ENCODE measurements at regions not wholly inside any gene's neighbourhood (a gene's known extent, or its start where the extent isn't known, plus 50 kb on each side); places are given as distances from the start of the nearest gene placed in this dataset.

DNA sequence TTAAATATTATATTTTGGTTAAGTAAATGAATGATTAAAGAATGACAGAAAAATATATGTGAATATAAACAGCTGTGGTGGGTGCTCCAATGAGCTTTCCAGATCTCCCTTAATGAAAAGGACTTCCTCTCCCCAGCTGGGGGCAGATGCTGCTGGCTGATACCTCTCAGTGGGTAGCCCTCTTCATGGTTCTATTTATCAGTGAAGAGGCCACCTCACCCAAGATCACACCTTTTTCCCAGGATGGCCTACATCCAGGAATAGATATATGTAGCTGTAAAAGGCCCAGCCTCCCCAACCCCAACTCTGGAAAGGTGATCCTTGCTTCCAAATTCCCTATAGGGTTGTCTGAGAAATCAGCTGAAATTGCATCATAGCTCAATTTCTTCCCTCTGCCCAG, 135.2 kb upstream of the ACVR2A start:
- no peak for DNase-seq

DNA sequence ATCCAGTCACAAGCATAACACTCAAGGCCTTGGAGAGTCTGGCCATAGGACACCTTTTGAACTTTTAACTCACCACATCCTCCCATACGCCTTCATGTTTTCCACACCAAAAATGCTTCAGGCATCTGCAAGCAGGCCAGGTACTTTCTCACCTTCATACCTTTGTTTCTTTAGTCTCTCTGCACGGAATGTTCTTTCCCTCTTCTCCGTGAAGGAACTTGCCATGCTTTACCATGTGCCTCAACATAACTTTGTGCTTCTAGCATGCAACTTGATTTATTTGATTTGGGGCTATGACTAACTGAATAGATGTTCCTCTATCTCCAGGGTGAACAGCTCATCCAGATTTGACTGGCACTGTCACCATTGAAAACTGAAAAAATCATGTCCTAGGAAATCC, 141.7 kb upstream of the ACVR2A start:
- DNase-seq, result no peak

- DNase-seq, result no peak
Measured at GRCh38 chr2:147698166-147698565, 146.7 kb upstream of the ACVR2A start.

GRCh38 chr2:147696426-147696825, 148.4 kb upstream of the ACVR2A start:
- no peak for DNase-seq

DNA sequence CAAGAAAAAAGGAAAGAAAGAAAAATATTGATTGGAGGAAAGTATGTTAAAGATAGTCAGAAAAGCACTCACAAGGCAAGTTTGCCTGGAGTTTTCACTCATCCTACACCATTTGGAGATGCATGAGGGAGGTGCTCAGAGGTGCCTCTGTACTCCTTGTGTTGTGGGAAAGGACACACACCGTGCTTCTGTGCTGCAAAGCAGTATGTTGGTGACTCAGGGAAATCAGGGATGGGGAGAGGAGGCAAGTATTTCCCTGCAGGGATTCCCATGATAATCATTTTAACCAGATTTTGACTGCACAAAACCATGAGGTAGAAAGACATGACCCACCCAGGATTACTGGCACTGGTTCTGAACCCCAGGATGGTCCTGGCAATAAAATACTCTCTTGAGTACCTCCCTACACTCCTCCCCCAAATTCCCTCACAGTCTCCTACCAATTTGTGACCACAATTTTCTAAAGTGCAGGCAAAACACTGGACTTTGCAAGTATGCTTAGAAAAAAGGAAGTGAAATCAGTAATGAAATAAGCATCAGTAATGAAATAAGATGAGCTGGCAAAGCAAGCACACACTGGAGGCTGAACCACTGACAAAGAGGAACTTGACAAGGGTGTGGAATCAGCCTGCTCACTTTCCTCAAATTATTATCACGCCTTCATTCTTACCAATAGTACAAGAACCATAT, 155.5 kb upstream of the ACVR2A start:
- DNase-seq, result no peak

DNA sequence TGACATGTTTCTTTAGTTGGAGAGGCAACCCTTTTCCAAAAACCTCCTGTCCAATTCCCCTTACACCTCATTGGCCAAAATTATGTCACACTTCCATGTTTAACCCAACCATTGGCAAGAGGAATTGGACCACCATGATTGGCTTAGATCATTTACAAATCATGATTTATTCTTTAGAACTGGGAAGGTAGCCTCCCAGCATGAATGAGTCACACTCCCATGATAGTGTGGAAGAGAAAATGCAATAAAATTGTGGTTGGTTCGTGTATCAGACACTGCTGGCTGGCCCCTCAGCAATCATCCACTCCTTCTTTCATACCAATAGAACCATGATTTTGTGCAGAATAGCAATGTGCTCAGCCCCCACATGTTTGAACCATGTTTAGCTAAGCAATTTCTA, 156.6 kb upstream of the ACVR2A start:
- DNase-seq, result no peak

- DNase-seq, result no peak
Measured at GRCh38 chr2:147686365-147686764, 158.5 kb upstream of the ACVR2A start.

GRCh38 chr2:147684903-147685302, 159.9 kb upstream of the ACVR2A start:
- no peak for DNase-seq

DNA sequence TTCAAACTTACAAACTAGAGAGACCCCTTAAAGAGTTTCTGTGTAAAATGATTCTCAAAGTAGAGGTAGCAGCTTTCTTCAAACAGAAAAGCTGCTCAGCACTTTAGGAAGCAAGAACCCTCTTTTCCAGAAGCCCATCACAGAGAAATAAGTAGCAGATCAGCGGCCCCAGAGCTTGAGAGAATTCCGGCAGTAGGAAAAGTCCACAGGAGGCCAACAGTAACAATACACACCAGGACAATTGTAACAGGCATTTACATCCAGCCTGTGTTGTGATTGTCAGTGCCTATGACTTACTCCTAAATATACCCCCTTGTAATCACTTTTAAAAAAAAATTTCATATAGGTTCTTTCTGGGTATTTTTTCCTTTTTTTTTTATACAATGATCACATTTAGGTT, 161.4 kb upstream of the ACVR2A start:
- no peak for DNase-seq

DNA sequence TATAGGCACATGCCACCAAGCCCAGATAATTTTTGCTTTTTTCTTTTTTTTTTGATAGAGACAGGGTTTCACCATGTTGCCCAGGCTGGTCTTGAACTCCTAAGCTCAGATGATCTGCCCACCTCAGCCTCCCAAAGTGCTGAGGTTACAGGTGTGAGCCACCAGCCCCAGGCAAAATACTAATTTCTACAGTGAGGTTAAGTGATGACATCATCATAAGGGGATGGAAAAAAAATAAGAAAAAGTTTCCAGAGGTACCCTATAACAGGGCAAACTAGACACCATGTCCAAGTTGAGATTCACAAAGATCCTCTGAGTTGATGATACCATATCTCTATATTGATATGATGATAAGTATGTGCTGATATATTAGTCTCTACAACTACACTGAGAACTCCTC, 163.7 kb upstream of the ACVR2A start:
- no peak for DNase-seq

DNA sequence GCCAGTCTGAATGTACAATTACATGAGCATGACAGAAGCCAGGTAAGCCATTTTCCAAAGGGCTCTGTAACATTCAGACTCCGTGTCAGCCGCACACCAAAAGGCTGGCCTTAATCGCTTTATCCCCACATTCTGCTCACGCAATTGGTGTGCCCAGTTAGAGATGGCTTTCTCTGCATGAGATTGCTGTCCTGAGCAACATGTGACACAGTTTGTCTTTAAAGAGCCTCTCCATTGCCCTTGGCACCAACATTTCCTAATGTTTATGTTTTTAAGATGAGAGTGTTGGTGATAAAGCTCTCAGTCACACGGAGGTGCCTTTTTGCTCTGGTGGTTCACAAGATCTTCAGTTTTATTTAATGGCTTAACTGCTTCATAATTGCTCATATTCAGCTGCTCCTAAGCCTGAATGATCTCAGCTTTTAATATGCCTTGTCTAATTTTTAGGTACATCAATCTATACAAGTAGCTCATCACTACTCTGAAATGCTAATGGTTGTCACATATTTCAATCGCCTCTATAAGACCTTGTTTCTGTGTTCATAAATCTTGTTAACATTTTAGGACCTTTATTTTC, 164.8 kb upstream of the ACVR2A start:
- DNase-seq, result no peak

DNA sequence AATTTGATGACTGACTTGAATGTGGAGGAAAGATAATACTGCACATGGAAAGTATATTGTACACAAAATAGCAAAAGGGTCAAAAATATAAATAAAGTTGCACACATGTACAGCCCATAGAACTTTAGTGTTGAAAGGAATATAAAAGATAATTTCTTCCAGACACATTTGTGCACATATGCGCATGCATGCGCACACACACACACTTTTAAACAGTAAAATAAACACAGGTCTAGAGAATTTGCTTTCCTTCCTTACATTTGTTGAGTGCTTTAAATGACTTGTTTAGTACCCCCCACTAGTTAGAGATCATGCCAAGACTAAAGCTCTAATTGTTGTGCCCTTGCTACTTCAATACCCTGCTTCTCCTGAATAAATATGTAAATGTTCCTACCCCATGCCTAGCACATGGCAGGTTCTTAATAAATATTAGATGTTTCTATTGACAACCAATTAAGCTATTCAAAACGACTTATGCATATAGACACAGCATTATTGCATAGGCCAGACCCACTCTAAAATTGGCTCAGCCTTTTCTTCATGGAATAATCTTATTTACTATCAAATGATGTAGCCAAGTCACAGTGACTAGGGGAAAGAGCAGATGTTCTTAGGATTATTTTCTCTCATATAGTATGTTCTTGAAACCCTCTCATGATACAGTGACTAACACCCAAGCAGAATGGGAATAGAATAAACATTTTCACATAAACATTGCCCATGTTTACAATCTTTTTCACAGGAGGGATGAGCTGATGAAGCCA, 165.5 kb upstream of the ACVR2A start:
- DNase-seq, result no peak

DNA sequence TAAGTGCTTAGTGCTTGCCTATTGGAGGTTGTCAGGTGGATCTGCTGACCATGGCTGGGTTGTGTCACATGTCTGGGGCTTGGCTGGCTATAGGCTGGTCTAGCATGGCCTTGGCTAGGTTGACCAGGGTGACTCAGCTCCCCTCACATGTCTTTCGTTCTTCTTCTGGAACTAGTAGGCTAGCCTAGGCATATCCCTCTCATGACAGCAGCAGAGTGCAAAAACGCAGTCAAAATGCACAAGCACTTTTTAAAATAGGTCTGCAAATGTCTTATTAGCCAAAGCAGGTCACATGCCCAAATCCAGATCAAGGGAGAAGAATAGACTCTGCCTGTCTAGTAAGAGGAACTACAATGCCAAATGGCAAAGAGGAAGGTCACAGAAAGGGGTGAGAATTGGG, 179.7 kb upstream of the ACVR2A start:
- no peak for DNase-seq

DNA sequence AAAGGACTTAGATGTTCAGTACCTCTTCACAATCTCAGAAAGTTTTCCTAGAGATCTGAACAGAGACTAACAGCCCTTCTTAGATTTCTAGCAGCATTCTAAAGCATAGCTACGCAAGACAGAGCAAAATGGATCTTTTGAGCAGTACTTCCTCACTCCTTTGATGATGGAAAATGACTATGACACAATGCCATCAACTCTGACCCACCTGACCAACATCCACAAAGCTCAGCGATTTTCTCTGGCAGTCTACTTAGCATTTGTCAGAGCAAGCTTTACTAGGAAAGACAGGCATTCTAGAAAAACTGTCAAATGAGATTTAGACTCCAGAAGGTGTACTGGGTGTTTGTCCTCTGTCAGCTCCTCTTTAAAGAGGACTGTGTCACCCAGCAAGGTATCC, 180.9 kb upstream of the ACVR2A start:
- DNase-seq, result no peak

DNA sequence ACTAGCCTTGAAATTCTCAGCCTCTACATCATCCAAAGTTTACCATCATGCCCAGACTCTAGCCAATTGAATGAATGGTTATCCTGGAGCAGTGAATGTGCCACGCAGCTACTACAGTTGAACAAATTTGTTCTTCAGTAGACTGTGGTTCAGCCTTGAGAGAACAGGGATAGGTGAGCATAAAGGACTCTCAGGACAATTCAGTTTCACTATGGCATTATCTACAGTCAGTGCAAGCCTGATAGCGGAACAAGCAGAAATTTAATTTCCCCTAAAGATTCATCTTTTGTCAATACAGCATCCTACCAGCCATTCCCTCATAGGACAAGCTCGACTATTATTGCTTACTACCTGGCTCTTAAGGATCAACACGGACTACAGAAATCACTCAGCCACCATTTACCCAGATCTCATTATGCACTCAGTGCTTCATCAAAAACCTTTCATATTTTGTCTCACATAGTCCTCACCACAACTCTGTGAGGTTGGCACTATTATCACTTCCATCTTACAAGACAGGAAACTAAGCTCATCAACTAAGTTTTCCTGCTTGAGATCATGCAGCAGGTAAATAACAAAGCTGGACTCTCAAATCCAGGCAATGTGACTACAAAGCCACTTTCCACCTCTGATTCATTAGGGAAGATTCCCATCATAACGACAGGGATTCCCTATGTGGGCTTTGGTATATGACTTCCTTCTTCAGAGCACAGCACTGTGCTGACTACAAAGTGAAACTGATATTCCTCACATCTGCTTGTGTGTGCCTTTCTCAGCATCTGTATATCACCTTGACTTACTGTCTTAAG, 181.5 kb upstream of the ACVR2A start:
- DNase-seq, result no peak

- DNase-seq, result no peak
Measured at GRCh38 chr2:147662221-147662620, 182.6 kb upstream of the ACVR2A start.

DNA sequence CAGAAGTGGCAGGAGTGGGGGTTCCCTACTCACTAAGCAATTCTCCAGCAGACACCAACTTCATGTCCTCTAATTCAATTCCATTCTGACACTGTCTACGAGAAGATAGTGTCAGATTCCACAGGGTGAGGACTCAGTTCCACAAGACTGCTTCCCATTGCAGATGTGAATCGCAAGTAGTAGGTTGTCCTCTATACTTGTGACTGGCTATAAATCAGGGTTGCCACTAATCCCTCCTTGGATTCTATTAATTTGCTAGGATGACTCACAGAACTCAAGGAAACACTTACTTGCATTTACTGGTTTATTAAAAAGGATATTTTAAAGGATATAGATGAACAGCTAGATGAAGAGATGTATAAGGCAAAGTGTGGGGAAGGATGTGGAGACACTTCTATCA, 184.1 kb upstream of the ACVR2A start:
- no peak for DNase-seq

DNA sequence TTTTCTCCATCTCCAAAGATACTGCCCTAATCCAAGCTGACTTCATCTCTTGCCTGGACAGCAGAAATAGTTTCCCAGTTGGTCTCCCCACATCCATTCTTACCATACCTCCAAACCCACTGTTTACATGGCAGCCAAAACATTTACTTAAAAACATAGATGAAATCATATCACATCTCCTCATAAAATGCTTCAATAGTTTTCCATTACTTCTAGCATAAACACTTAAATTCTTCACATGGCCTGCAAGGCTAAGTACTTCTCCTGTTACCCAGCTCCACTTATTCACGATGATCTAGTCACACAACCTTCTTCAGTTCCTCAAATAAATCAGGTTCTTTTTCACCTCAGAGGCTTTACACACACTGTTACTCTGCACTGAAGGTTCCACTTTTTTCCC, 185.8 kb upstream of the ACVR2A start:
- DNase-seq, result no peak

- no peak for DNase-seq
Measured at GRCh38 chr2:147657086-147658000, 187.5 kb upstream of the ACVR2A start.

- DNase-seq, result no peak
Measured at GRCh38 chr2:147649998-147650397, 194.8 kb upstream of the ACVR2A start.

- DNase-seq, result no peak
Measured at GRCh38 chr2:147649286-147649685, 195.5 kb upstream of the ACVR2A start.

DNA sequence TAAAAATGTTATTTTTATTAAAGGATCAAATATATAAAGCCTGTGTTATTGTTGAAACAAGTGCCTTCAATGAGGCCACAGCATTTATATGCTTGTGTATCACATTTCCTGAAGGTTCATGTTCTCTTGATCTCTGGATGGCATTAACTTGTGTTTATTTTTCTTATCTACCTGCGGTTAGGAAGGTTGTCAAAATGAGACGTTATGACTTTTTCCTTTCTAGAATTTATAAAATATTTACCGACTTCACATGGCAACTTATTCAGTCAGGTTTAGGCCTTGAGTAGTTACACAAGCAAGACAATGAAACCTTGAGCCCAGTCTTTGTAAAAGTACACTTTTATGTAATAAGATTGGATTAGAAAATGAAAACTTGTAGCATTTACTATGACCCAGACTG, 196.4 kb upstream of the ACVR2A start:
- no peak for DNase-seq

All from NCI-H187 treated with DMSO at 0.1 percent for 48 hours (cell line).